GM12891 (cell line): ENCODE measurements at regions not wholly inside any gene's neighbourhood (a gene's known extent, or its start where the extent isn't known, plus 50 kb on each side); places are given as distances from the start of the nearest gene placed in this dataset.
A peak's percentile ranks its signal among the peaks of the same experiment; 100 is the strongest.

Source experiments
- PAX5 ChIP-seq: IDR thresholded peaks from 2 replicates; pipeline ENCODE4 v1.6.1; 2011; ENCODE audit warnings: low read length, moderate library complexity, mild to moderate bottlenecking; ENCODE audit not compliant: insufficient read depth, severe bottlenecking
- POLR2A ChIP-seq: IDR thresholded peaks from 2 replicates; pipeline ENCODE4 v1.6.1; 2011; ENCODE audit warnings: low read depth, low read length, control low read depth
- POLR2AphosphoS5 ChIP-seq: IDR thresholded peaks from 2 replicates; pipeline ENCODE4 v1.6.1; 2011; ENCODE audit warnings: low read depth, low read length, control low read depth
- POU2F2 ChIP-seq: IDR thresholded peaks from 2 replicates; pipeline ENCODE4 v1.6.1; 2011; ENCODE audit warnings: low read depth, mild to moderate bottlenecking, control low read depth, low read length, moderate library complexity
- SPI1 ChIP-seq: IDR thresholded peaks from 2 replicates; pipeline ENCODE4 v1.6.1; 2011; ENCODE audit warnings: low read depth, low read length, control low read depth
- TAF1 ChIP-seq: IDR thresholded peaks from 2 replicates; pipeline ENCODE4 v1.6.1; 2011; ENCODE audit warnings: low read depth, low read length, control low read depth

DNA sequence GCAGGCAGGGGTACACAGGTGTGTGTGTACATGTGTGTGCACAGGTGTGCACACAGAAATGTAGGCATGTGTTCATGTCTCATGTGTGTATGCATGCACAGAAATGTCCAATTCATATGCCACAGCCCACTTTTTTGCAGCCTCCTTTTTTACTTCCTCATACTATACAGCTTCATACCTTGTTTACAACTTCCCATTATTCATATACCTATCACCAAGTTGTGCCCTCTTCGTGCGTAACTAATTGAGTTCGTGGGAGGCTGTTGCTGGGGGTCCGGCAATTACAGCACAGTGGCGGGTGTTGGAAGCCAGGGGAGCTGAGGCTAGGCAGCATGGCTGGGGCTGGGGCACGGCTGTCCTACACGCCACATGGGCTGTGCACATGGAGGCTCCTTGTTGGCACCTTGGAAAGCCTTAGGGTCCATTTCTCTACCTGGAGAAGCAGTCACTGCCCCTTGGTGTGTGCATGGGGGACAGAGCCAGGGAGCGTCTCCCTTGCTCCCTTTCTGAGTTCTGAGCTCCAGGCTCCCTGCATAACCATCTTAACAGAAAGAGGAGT is 266.7 kb downstream of the ENGASE start:
- no peak for TF ChIP-seq TAF1
- no peak for TF ChIP-seq PAX5
- no peak for TF ChIP-seq POLR2AphosphoS5
- TF ChIP-seq POLR2A: no peak
- 0 out of 2 replicates have a peak, but pooled peaks have one; percentile 1 for TF ChIP-seq POU2F2
- TF ChIP-seq SPI1: no peak
